LNCaP clone FGC (cell line): ENCODE measurements at regions not wholly inside any gene's neighbourhood (a gene's known extent, or its start where the extent isn't known, plus 50 kb on each side); places are given as distances from the start of the nearest gene placed in this dataset.
"Not testable (repeated sequence)": the region's sequence is repeated elsewhere in the genome, so short reads cannot be mapped to it uniquely, and the experiment has no call there.

ENCODE experiments used
- DNase-seq: peaks from one replicate; pipeline ENCODE4 v3.0.0-alpha.2; 2011; ENCODE audit warnings: low read depth
- H3K4me3 ChIP-seq: 2 replicates; pipeline ENCODE4 v1.5.1; 2011; ENCODE audit warnings: mild to moderate bottlenecking, low read depth, low read length, control low read depth
- CTCF ChIP-seq: IDR thresholded peaks from 2 replicates; pipeline ENCODE4 v1.5.1; 2012; ENCODE audit warnings: mild to moderate bottlenecking; ENCODE audit not compliant: control insufficient read depth, insufficient read depth; ENCODE audit errors: extremely low read depth

- DNase-seq, result no peak
- no peak overlapping the region for H3K4me3 ChIP-seq
- TF ChIP-seq CTCF, result no peak
These were observed 356.7 kb downstream of the PDCD6IP start for GRCh38 chr3:34155108-34155507.

DNA sequence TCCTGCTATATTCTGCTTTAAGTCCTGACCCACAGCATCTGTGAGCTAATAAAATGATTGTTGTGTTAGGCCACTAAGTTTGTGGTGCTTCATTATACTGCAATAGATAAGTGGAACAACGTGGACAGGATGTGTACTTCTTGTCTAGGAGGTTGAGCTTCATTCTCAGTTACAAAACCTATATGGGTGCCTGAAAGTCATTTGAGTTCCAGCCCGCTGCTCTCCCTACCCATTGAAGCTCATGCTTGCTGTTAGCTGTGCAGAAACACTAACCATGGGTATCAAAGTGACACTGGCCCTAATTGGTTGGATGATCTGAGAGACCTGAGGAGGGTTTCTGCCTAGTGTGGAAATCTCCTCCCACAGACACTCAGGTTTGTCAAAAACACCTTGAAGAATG, 357.2 kb downstream of the PDCD6IP start:
- DNase-seq, result no peak
- H3K4me3 ChIP-seq, result no peak overlapping the region
- no peak for TF ChIP-seq CTCF

- TF ChIP-seq CTCF, result no peak
- DNase-seq, result no peak
- H3K4me3 ChIP-seq, result no peak overlapping the region
These were observed 359.1 kb downstream of the PDCD6IP start for GRCh38 chr3:34157491-34157890.

GRCh38 chr3:34159613-34160420, 361.4 kb downstream of the PDCD6IP start:
- no peak overlapping the region for H3K4me3 ChIP-seq
- DNase-seq, result peak; percentile 61
- TF ChIP-seq CTCF, result no peak

- H3K4me3 ChIP-seq, DNase-seq: not testable (repeated sequence)
These were observed 371.2 kb downstream of the PDCD6IP start for GRCh38 chr3:34169636-34170035.

DNA sequence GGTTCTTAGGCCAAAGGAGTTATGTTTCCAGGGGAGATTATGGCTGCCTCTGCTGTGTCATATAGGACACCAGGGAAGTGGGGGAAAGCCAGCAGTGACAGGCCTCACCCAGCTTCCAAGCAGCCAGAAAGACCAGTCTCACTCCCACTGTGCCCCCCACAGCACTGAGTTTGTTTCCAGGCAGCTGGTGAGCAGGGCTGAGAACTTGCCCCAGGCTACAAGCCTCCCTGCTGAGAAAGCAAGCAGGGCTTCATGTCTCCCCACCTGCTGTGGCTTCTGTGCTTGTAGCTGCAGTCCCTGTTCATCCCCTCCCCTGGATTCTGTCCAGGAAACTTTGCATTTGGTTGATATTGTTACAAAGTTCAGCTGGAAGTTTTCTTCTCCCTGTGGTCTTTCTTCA, 376.3 kb downstream of the PDCD6IP start:
- TF ChIP-seq CTCF, result no peak
- H3K4me3 ChIP-seq, result no peak overlapping the region
- no peak for DNase-seq

DNA sequence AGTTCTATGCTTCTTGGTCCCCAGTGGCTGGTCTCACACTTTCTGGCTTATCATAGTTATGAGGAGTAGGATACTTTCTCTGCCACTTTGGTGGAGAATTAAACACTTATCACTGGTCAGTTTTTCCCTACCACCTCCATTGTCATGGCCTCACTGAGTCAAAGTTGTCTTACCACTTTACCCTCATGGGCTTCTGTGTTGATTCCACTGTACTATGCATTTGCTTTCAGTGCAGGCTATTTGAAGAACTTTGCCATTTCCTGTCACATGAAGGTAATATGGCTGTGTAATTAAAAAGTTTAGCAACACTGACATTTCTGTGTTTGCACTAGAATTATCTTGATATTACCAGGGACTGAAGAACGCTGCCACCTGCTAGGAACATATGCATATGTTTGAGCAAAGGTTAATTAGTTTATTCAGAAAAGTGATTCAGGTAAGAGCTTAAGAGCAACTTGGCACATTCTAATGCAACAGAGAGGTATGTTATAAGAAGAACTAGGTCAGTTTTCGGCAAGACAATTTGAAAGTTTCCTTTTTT, 377.3 kb downstream of the PDCD6IP start:
- DNase-seq, result no peak

More for the DNA sequence above, 377.3 kb downstream of the PDCD6IP start:
- no peak overlapping the region for H3K4me3 ChIP-seq
- TF ChIP-seq CTCF, result no peak
